AG10803 (cell line): ENCODE measurements at regions not wholly inside any gene's neighbourhood (a gene's known extent, or its start where the extent isn't known, plus 50 kb on each side); places are given as distances from the start of the nearest gene placed in this dataset.
A peak's percentile ranks its signal among the peaks of the same experiment; 100 is the strongest.

Experiments used
- DNase-seq: peaks from one replicate; pipeline ENCODE4 v3.0.0; 2010; ENCODE audit warnings: low read depth
- H3K4me3 ChIP-seq: 2 replicates; pipeline ENCODE4 v1.5.1; 2011; ENCODE audit warnings: mild to moderate bottlenecking, low read length, control low read depth
- CTCF ChIP-seq: conservative IDR thresholded peaks from 2 replicates; pipeline ENCODE4 v1.5.1; 2011; ENCODE audit warnings: mild to moderate bottlenecking, low read length, control low read depth, inconsistent platforms

- TF ChIP-seq CTCF = no peak
- no peak for DNase-seq
- H3K4me3 ChIP-seq = no peak overlapping the region
These were observed 101.8 kb upstream of the FZD8 start for GRCh38 chr10:35743851-35744250.

GRCh38 chr10:35743351-35743750 lies 101.3 kb upstream of the FZD8 start:
- TF ChIP-seq CTCF = no peak
- no peak for DNase-seq
- no peak overlapping the region for H3K4me3 ChIP-seq

- DNase-seq = peak; percentile 38
- TF ChIP-seq CTCF = no peak
- H3K4me3 ChIP-seq = no peak overlapping the region
These were observed 97.9 kb upstream of the FZD8 start for GRCh38 chr10:35739998-35740397.

- H3K4me3 ChIP-seq = no peak overlapping the region
- TF ChIP-seq CTCF = no peak
- peak; percentile 78 for DNase-seq
These were observed 93.3 kb upstream of the FZD8 start for GRCh38 chr10:35735412-35735811.

- no peak for DNase-seq
- TF ChIP-seq CTCF = no peak
- H3K4me3 ChIP-seq = no peak overlapping the region
These were observed 89.7 kb upstream of the FZD8 start for GRCh38 chr10:35731828-35732227.

- no peak for TF ChIP-seq CTCF
- no peak for DNase-seq
- H3K4me3 ChIP-seq = no peak overlapping the region
These were observed 86.2 kb upstream of the FZD8 start for GRCh38 chr10:35728341-35728740.

GRCh38 chr10:35726846-35727245 lies 84.8 kb upstream of the FZD8 start:
- TF ChIP-seq CTCF = no peak
- DNase-seq = peak; percentile 24
- no peak overlapping the region for H3K4me3 ChIP-seq
